ENCODE measurements at regions not wholly inside any gene's neighbourhood (a gene's known extent, or its start where the extent isn't known, plus 50 kb on each side); places are given as distances from the start of the nearest gene placed in this dataset.

GRCh38 chr6:87938287-87938686, 109.4 kb upstream of the SPACA1 start:
- Histone ChIP-seq H3K27me3 (ENCODE audit: control insufficient read depth, insufficient read depth, low read length) (no peaks in the 10 kb centered on the region), H3K36me3 (ENCODE audit: control insufficient read depth, insufficient read depth, low read length) (no peaks in the 10 kb centered on the region), H3K4me1 (ENCODE audit: control insufficient read depth, insufficient read depth, low read length) (peaks cover 7% of the 10 kb centered on the region; the same call in 1 of the 2 replicates), H3K4me3 (ENCODE audit: low read depth, low read length) (no peak overlapping the region), H3K27ac (ENCODE audit: low read depth, low read length) (no peak overlapping the region), H3K9me3 (ENCODE audit: control insufficient read depth, insufficient read depth, low read depth, low read length) (no peaks in the 10 kb centered on the region), H3K9ac (ENCODE audit: low read length) (no peak overlapping the region)

GRCh38 chr6:87936065-87936464, 111.6 kb upstream of the SPACA1 start:
- Histone ChIP-seq H3K4me1 (ENCODE audit: control insufficient read depth, insufficient read depth, low read length) (peaks cover 18% of the 10 kb centered on the region), H3K27me3 (ENCODE audit: control insufficient read depth, insufficient read depth, low read length) (no peaks in the 10 kb centered on the region), H3K27ac (ENCODE audit: low read depth, low read length) (no peak overlapping the region), H3K4me3 (ENCODE audit: low read depth, low read length) (no peak overlapping the region), H3K9me3 (ENCODE audit: control insufficient read depth, insufficient read depth, low read depth, low read length) (no peaks in the 10 kb centered on the region), H3K9ac (ENCODE audit: low read length) (no peak overlapping the region), H3K36me3 (ENCODE audit: control insufficient read depth, insufficient read depth, low read length) (no peaks in the 10 kb centered on the region)

GRCh38 chr6:87935196-87935595, 112.4 kb upstream of the SPACA1 start:
- H3K4me1 ChIP-seq (ENCODE audit: control insufficient read depth, insufficient read depth, low read length), result peaks cover 18% of the 10 kb centered on the region
- no peak overlapping the region for H3K27ac ChIP-seq (ENCODE audit: low read depth, low read length)
- no peaks in the 10 kb centered on the region for H3K27me3 ChIP-seq (ENCODE audit: control insufficient read depth, insufficient read depth, low read length)
- no peak overlapping the region for H3K9ac ChIP-seq (ENCODE audit: low read length)
- H3K4me3 ChIP-seq (ENCODE audit: low read depth, low read length), result no peak overlapping the region
- no peaks in the 10 kb centered on the region for H3K36me3 ChIP-seq (ENCODE audit: control insufficient read depth, insufficient read depth, low read length)
- H3K9me3 ChIP-seq (ENCODE audit: control insufficient read depth, insufficient read depth, low read depth, low read length), result no peaks in the 10 kb centered on the region

GRCh38 chr6:87932361-87932760, 115.3 kb upstream of the SPACA1 start:
- Histone ChIP-seq H3K4me3 (ENCODE audit: low read depth, low read length) (no peak overlapping the region), H3K27me3 (ENCODE audit: control insufficient read depth, insufficient read depth, low read length) (no peaks in the 10 kb centered on the region), H3K36me3 (ENCODE audit: control insufficient read depth, insufficient read depth, low read length) (no peaks in the 10 kb centered on the region), H3K27ac (ENCODE audit: low read depth, low read length) (no peak overlapping the region), H3K9ac (ENCODE audit: low read length) (no peak overlapping the region), H3K4me1 (ENCODE audit: control insufficient read depth, insufficient read depth, low read length) (peaks cover 15% of the 10 kb centered on the region), H3K9me3 (ENCODE audit: control insufficient read depth, insufficient read depth, low read depth, low read length) (no peaks in the 10 kb centered on the region)

GRCh38 chr6:87929843-87930288, 117.8 kb upstream of the SPACA1 start:
- H3K9me3 ChIP-seq (ENCODE audit: control insufficient read depth, insufficient read depth, low read depth, low read length), result no peaks in the 10 kb centered on the region
- no peak overlapping the region for H3K27ac ChIP-seq (ENCODE audit: low read depth, low read length)
- peaks cover 15% of the 10 kb centered on the region for H3K4me1 ChIP-seq (ENCODE audit: control insufficient read depth, insufficient read depth, low read length)
- H3K36me3 ChIP-seq (ENCODE audit: control insufficient read depth, insufficient read depth, low read length), result no peaks in the 10 kb centered on the region
- H3K27me3 ChIP-seq (ENCODE audit: control insufficient read depth, insufficient read depth, low read length), result no peaks in the 10 kb centered on the region
- H3K4me3 ChIP-seq (ENCODE audit: low read depth, low read length), result no peak overlapping the region
- no peak overlapping the region for H3K9ac ChIP-seq (ENCODE audit: low read length)

- H3K4me3 ChIP-seq (ENCODE audit: low read depth, low read length), result no peak overlapping the region
- H3K36me3 ChIP-seq (ENCODE audit: control insufficient read depth, insufficient read depth, low read length), result no peaks in the 10 kb centered on the region
- no peak overlapping the region for H3K27ac ChIP-seq (ENCODE audit: low read depth, low read length)
- no peaks in the 10 kb centered on the region for H3K27me3 ChIP-seq (ENCODE audit: control insufficient read depth, insufficient read depth, low read length)
- H3K9me3 ChIP-seq (ENCODE audit: control insufficient read depth, insufficient read depth, low read depth, low read length), result no peaks in the 10 kb centered on the region
- peaks cover 4% of the 10 kb centered on the region for H3K4me1 ChIP-seq (ENCODE audit: control insufficient read depth, insufficient read depth, low read length)
- H3K9ac ChIP-seq (ENCODE audit: low read length), result no peak overlapping the region
Observed at GRCh38 chr6:87926687-87927086, 121.0 kb upstream of the SPACA1 start.

- Histone ChIP-seq H3K9ac (ENCODE audit: low read length) (no peak overlapping the region), H3K27ac (ENCODE audit: low read depth, low read length) (no peak overlapping the region), H3K4me1 (ENCODE audit: control insufficient read depth, insufficient read depth, low read length) (peaks cover 4% of the 10 kb centered on the region)
Observed at GRCh38 chr6:87926072-87926471, 121.6 kb upstream of the SPACA1 start.

GRCh38 chr6:87925373-87926060, 122.1 kb upstream of the SPACA1 start:
- no peaks in the 10 kb centered on the region for H3K36me3 ChIP-seq (ENCODE audit: control insufficient read depth, insufficient read depth, low read length)
- no peaks in the 10 kb centered on the region for H3K9me3 ChIP-seq (ENCODE audit: control insufficient read depth, insufficient read depth, low read depth, low read length)
- no peaks in the 10 kb centered on the region for H3K27me3 ChIP-seq (ENCODE audit: control insufficient read depth, insufficient read depth, low read length)
- peaks cover 4% of the 10 kb centered on the region for H3K4me1 ChIP-seq (ENCODE audit: control insufficient read depth, insufficient read depth, low read length)
- no peak overlapping the region for H3K4me3 ChIP-seq (ENCODE audit: low read depth, low read length)
- H3K27ac ChIP-seq (ENCODE audit: low read depth, low read length), result no peak overlapping the region
- no peak overlapping the region for H3K9ac ChIP-seq (ENCODE audit: low read length)

More at GRCh38 chr6:87926072-87926471, 121.6 kb upstream of the SPACA1 start:
- Histone ChIP-seq H3K9me3 (ENCODE audit: control insufficient read depth, insufficient read depth, low read depth, low read length) (no peaks in the 10 kb centered on the region), H3K36me3 (ENCODE audit: control insufficient read depth, insufficient read depth, low read length) (no peaks in the 10 kb centered on the region), H3K27me3 (ENCODE audit: control insufficient read depth, insufficient read depth, low read length) (no peaks in the 10 kb centered on the region), H3K4me3 (ENCODE audit: low read depth, low read length) (no peak overlapping the region)

- H3K4me1 ChIP-seq (ENCODE audit: control insufficient read depth, insufficient read depth, low read length), result peaks cover 5% of the 10 kb centered on the region; the same call in 1 of the 2 replicates
- no peak overlapping the region for H3K4me3 ChIP-seq (ENCODE audit: low read depth, low read length)
Observed at GRCh38 chr6:87923389-87924050, 124.1 kb upstream of the SPACA1 start.

GRCh38 chr6:87922947-87923330, 124.7 kb upstream of the SPACA1 start:
- Histone ChIP-seq H3K9me3 (ENCODE audit: control insufficient read depth, insufficient read depth, low read depth, low read length) (no peaks in the 10 kb centered on the region), H3K9ac (ENCODE audit: low read length) (no peak overlapping the region), H3K4me1 (ENCODE audit: control insufficient read depth, insufficient read depth, low read length) (peaks cover 5% of the 10 kb centered on the region; the same call in 1 of the 2 replicates), H3K27me3 (ENCODE audit: control insufficient read depth, insufficient read depth, low read length) (no peaks in the 10 kb centered on the region), H3K4me3 (ENCODE audit: low read depth, low read length) (no peak overlapping the region), H3K27ac (ENCODE audit: low read depth, low read length) (no peak overlapping the region), H3K36me3 (ENCODE audit: control insufficient read depth, insufficient read depth, low read length) (no peaks in the 10 kb centered on the region)

More at GRCh38 chr6:87923389-87924050, 124.1 kb upstream of the SPACA1 start:
- H3K27me3 ChIP-seq (ENCODE audit: control insufficient read depth, insufficient read depth, low read length), result no peaks in the 10 kb centered on the region
- no peak overlapping the region for H3K27ac ChIP-seq (ENCODE audit: low read depth, low read length)
- no peak overlapping the region for H3K9ac ChIP-seq (ENCODE audit: low read length)
- H3K36me3 ChIP-seq (ENCODE audit: control insufficient read depth, insufficient read depth, low read length), result no peaks in the 10 kb centered on the region
- H3K9me3 ChIP-seq (ENCODE audit: control insufficient read depth, insufficient read depth, low read depth, low read length), result no peaks in the 10 kb centered on the region

- Histone ChIP-seq H3K27ac (ENCODE audit: low read depth, low read length) (no peak overlapping the region), H3K27me3 (ENCODE audit: control insufficient read depth, insufficient read depth, low read length) (no peaks in the 10 kb centered on the region), H3K36me3 (ENCODE audit: control insufficient read depth, insufficient read depth, low read length) (no peaks in the 10 kb centered on the region), H3K4me1 (ENCODE audit: control insufficient read depth, insufficient read depth, low read length) (peaks cover 5% of the 10 kb centered on the region; the same call in 1 of the 2 replicates), H3K9me3 (ENCODE audit: control insufficient read depth, insufficient read depth, low read depth, low read length) (no peaks in the 10 kb centered on the region), H3K4me3 (ENCODE audit: low read depth, low read length) (no peak overlapping the region), H3K9ac (ENCODE audit: low read length) (no peak overlapping the region)
Observed at GRCh38 chr6:87922196-87922946, 125.3 kb upstream of the SPACA1 start.
